ENCODE measurements at regions not wholly inside any gene's neighbourhood (a gene's known extent, or its start where the extent isn't known, plus 50 kb on each side); places are given as distances from the start of the nearest gene placed in this dataset.

DNA sequence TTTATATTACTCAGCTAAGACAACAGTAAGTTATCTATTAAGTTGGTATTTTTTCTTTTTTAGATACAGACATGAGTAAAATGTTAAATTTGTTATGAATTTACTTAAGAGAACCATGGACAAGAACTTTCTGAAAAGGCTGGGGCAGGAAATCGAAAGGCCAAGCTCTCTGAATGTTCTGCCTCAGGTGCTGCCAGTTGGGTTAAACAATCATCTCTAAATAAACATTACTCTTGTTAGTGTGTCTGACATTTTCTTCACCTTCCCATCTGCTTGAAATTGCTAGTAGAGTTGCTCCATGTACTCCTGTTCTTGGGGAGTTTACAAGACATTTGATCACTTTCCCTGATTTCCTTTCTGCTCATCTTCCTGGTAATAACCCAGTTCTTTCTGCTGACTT lies 87.5 kb downstream of the ANKRD7 start:
- Histone ChIP-seq H3K9me2 (ENCODE audit: insufficient read depth, low read length) (no peaks in the 10 kb centered on the region), H3K36me3 (ENCODE audit: insufficient read depth, low read length) (no peaks in the 10 kb centered on the region), H4K20me1 (ENCODE audit: insufficient read depth) (no peaks in the 10 kb centered on the region), H3K9me3 (ENCODE audit: low read length) (no peaks in the 10 kb centered on the region), H3K27me3 (ENCODE audit: insufficient read depth, low read depth, low read length) (no peaks in the 10 kb centered on the region), H3K27ac (ENCODE audit: low read length) (no peak overlapping the region), H3K4me2 (ENCODE audit: low read length) (no peak overlapping the region), H3K79me2 (replicated peaks; ENCODE audit: insufficient read depth, low read length) (no peaks in the 10 kb centered on the region), H3K4me3 (ENCODE audit: low read length) (no peak overlapping the region), H2AFZ (ENCODE audit: low read depth, low read length) (no peak overlapping the region), H3K9ac (ENCODE audit: low read length) (no peak overlapping the region), H3F3A (ENCODE audit: insufficient read depth, low read length, poor library complexity, severe bottlenecking) (no peaks in the 10 kb centered on the region)
- TF ChIP-seq, protein P1, sequence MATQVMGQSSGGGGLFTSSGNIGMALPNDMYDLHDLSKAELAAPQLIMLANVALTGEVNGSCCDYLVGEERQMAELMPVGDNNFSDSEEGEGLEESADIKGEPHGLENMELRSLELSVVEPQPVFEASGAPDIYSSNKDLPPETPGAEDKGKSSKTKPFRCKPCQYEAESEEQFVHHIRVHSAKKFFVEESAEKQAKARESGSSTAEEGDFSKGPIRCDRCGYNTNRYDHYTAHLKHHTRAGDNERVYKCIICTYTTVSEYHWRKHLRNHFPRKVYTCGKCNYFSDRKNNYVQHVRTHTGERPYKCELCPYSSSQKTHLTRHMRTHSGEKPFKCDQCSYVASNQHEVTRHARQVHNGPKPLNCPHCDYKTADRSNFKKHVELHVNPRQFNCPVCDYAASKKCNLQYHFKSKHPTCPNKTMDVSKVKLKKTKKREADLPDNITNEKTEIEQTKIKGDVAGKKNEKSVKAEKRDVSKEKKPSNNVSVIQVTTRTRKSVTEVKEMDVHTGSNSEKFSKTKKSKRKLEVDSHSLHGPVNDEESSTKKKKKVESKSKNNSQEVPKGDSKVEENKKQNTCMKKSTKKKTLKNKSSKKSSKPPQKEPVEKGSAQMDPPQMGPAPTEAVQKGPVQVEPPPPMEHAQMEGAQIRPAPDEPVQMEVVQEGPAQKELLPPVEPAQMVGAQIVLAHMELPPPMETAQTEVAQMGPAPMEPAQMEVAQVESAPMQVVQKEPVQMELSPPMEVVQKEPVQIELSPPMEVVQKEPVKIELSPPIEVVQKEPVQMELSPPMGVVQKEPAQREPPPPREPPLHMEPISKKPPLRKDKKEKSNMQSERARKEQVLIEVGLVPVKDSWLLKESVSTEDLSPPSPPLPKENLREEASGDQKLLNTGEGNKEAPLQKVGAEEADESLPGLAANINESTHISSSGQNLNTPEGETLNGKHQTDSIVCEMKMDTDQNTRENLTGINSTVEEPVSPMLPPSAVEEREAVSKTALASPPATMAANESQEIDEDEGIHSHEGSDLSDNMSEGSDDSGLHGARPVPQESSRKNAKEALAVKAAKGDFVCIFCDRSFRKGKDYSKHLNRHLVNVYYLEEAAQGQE (IDR thresholded peaks at IDR 0.05; ENCODE audit: borderline replicate concordance), result no peak
- TF ChIP-seq SMC3 (conservative IDR thresholded peaks at IDR 0.05; ENCODE audit: poor library complexity), result no peak

DNA sequence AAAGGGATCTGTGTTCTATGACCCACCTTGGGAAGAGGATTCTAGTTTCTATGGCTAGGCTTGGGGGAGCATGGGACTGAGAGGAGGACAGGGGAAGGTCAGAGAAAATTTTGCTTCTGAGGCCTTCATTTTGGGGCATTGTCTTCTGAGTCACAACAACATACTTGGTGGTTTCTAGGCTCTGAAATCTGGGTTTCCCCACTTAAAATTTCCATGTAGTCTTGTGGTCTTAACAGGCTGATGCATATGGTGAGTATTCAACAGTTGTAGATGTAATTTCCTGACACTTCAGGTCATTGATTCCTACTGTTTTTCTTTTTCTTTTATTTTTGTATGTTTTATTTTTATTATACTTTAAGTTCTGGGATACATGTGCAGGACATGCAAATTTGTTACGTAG lies 88.5 kb downstream of the ANKRD7 start:
- Histone ChIP-seq H3K79me2 (replicated peaks; ENCODE audit: insufficient read depth, low read length) (no peaks in the 10 kb centered on the region), H3K27ac (ENCODE audit: low read length) (no peak overlapping the region), H3K36me3 (ENCODE audit: insufficient read depth, low read length) (no peaks in the 10 kb centered on the region), H4K20me1 (ENCODE audit: insufficient read depth) (no peaks in the 10 kb centered on the region), H2AFZ (ENCODE audit: low read depth, low read length) (no peak overlapping the region), H3K9ac (ENCODE audit: low read length) (no peak overlapping the region), H3K9me3 (ENCODE audit: low read length) (no peaks in the 10 kb centered on the region), H3K9me2 (ENCODE audit: insufficient read depth, low read length) (no peaks in the 10 kb centered on the region), H3K4me2 (ENCODE audit: low read length) (no peak overlapping the region), H3K27me3 (ENCODE audit: insufficient read depth, low read depth, low read length) (no peaks in the 10 kb centered on the region), H3F3A (ENCODE audit: insufficient read depth, low read length, poor library complexity, severe bottlenecking) (no peaks in the 10 kb centered on the region), H3K4me3 (ENCODE audit: low read length) (no peak overlapping the region)
- TF ChIP-seq POLR2AphosphoS5 (IDR thresholded peaks at IDR 0.05) (no peak), MXI1 (conservative IDR thresholded peaks at IDR 0.05; ENCODE audit: poor library complexity, severe bottlenecking) (no peak), EP300 (conservative IDR thresholded peaks at IDR 0.05; ENCODE audit: poor library complexity, severe bottlenecking) (no peak), SMC3 (conservative IDR thresholded peaks at IDR 0.05; ENCODE audit: poor library complexity) (no peak), RAD21 (conservative IDR thresholded peaks at IDR 0.05) (no peak), EZH2 (IDR thresholded peaks at IDR 0.05; ENCODE audit: borderline replicate concordance, insufficient read depth, low read length, poor library complexity, severe bottlenecking) (no peak), TAF1 (IDR thresholded peaks at IDR 0.05; ENCODE audit: low read depth) (no peak)
- TF ChIP-seq, protein P1 (IDR thresholded peaks at IDR 0.05; ENCODE audit: borderline replicate concordance), result no peak
- TF ChIP-seq, protein P2, sequence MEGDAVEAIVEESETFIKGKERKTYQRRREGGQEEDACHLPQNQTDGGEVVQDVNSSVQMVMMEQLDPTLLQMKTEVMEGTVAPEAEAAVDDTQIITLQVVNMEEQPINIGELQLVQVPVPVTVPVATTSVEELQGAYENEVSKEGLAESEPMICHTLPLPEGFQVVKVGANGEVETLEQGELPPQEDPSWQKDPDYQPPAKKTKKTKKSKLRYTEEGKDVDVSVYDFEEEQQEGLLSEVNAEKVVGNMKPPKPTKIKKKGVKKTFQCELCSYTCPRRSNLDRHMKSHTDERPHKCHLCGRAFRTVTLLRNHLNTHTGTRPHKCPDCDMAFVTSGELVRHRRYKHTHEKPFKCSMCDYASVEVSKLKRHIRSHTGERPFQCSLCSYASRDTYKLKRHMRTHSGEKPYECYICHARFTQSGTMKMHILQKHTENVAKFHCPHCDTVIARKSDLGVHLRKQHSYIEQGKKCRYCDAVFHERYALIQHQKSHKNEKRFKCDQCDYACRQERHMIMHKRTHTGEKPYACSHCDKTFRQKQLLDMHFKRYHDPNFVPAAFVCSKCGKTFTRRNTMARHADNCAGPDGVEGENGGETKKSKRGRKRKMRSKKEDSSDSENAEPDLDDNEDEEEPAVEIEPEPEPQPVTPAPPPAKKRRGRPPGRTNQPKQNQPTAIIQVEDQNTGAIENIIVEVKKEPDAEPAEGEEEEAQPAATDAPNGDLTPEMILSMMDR (IDR thresholded peaks at IDR 0.05; ENCODE audit: poor library complexity, severe bottlenecking), result no peak

Data from neural cell (in vitro differentiated cells).